Femur (tissue), 1 donor: ENCODE measurements at regions not wholly inside any gene's neighbourhood (a gene's known extent, or its start where the extent isn't known, plus 50 kb on each side); places are given as distances from the start of the nearest gene placed in this dataset.
"Not testable (repeated sequence)": the region's sequence is repeated elsewhere in the genome, so short reads cannot be mapped to it uniquely, and the experiment has no call there.

Source experiments
- DNase-seq: peaks from one replicate; pipeline ENCODE4 v3.0.0-alpha.2; 2017

GRCh38 chr5:176748967-176749935, 61.1 kb upstream of the UNC5A start:
- no peak for DNase-seq

GRCh38 chr5:176750144-176750543, 60.2 kb upstream of the UNC5A start:
- DNase-seq = no peak

DNA sequence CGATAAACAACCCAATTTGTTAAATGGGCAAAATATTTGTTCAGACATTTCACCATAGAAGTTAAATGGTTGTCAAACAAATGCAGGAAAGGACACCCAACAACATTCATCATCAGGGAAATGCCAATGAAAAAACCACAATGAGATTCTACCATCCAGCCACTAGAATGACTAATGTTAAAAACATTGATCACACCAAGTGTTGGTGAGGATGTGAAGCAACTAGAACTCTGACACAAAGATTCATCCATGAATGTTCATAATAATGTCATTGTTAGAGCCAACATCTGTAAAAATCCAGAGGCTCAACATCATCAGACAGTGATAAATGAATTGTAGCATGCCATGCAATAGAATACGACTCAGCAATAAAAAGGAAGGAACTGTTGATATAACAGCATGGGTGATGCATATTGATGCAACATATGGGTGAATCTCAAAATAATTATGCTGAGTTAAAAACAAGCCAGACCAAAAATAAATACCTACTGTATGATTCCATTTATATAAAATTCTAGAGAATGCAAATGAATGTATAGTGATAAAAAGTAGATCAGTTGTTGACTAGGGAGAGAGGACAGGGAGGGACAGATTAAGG, 55.9 kb upstream of the UNC5A start:
- no peak for DNase-seq

DNA sequence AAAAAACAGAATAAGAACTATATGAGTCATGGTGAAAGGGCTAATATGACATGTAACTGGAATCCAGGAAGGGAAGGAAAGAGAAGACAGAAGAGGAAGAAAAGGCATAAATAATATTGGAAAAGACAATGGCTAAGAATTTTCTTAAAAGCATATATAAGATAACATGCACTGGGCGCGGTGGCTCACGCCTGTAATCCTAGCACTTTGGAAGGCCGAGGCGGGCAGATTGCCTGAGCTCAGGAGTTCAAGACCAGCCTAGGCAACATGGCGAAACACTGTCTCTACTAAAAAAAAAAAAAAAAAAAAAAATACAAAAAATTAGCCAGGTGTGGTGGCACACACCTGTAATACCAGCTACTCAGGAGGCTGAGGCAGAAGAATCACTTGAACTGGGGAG, 54.8 kb upstream of the UNC5A start:
- not testable (repeated sequence) for DNase-seq

- DNase-seq = not testable (repeated sequence)
Measured at GRCh38 chr5:176757569-176757968, 52.8 kb upstream of the UNC5A start.
